ENCODE measurements at regions not wholly inside any gene's neighbourhood (a gene's known extent, or its start where the extent isn't known, plus 50 kb on each side); places are given as distances from the start of the nearest gene placed in this dataset.

- Histone ChIP-seq H3K36me3 (ENCODE audit: control insufficient read depth, insufficient read depth, low read length) (no peaks in the 10 kb centered on the region), H3K4me3 (ENCODE audit: low read depth, low read length) (no peak overlapping the region), H3K27me3 (ENCODE audit: control insufficient read depth, insufficient read depth, low read length) (no peaks in the 10 kb centered on the region)
- no peak for TF ChIP-seq CTCF (IDR thresholded peaks at IDR 0.05; ENCODE audit: insufficient read depth, low read length, severe bottlenecking)
- no peak for FAIRE-seq
- DNase-seq (ENCODE audit: low read depth) = no peak
Measured at GRCh38 chr6:66307490-66307889, 600.5 kb upstream of the EYS start.

GRCh38 chr6:66291905-66292304, 584.9 kb upstream of the EYS start:
- FAIRE-seq (no peak), DNase-seq (ENCODE audit: low read depth) (no peak)
- no peak overlapping the region for H3K4me3 ChIP-seq (ENCODE audit: low read depth, low read length)
- H3K36me3 ChIP-seq (ENCODE audit: control insufficient read depth, insufficient read depth, low read length) = no peaks in the 10 kb centered on the region
- no peaks in the 10 kb centered on the region for H3K27me3 ChIP-seq (ENCODE audit: control insufficient read depth, insufficient read depth, low read length)
- TF ChIP-seq CTCF (IDR thresholded peaks at IDR 0.05; ENCODE audit: insufficient read depth, low read length, severe bottlenecking) = no peak

GRCh38 chr6:66289889-66290288, 582.9 kb upstream of the EYS start:
- no peak for TF ChIP-seq CTCF (IDR thresholded peaks at IDR 0.05; ENCODE audit: insufficient read depth, low read length, severe bottlenecking)

GRCh38 chr6:66278115-66278514, 571.1 kb upstream of the EYS start:
- DNase-seq (ENCODE audit: low read depth) = no peak
- FAIRE-seq = no peak
- Histone ChIP-seq H3K4me3 (ENCODE audit: low read depth, low read length) (no peak overlapping the region), H3K36me3 (ENCODE audit: control insufficient read depth, insufficient read depth, low read length) (no peaks in the 10 kb centered on the region), H3K27me3 (ENCODE audit: control insufficient read depth, insufficient read depth, low read length) (no peaks in the 10 kb centered on the region)
- no peak for TF ChIP-seq CTCF (IDR thresholded peaks at IDR 0.05; ENCODE audit: insufficient read depth, low read length, severe bottlenecking)

More at GRCh38 chr6:66289889-66290288, 582.9 kb upstream of the EYS start:
- no peak overlapping the region for H3K4me3 ChIP-seq (ENCODE audit: low read depth, low read length)
- H3K36me3 ChIP-seq (ENCODE audit: control insufficient read depth, insufficient read depth, low read length) = no peaks in the 10 kb centered on the region
- FAIRE-seq (no peak), DNase-seq (ENCODE audit: low read depth) (no peak)
- H3K27me3 ChIP-seq (ENCODE audit: control insufficient read depth, insufficient read depth, low read length) = no peaks in the 10 kb centered on the region

GRCh38 chr6:66277400-66277799, 570.4 kb upstream of the EYS start:
- no peak for TF ChIP-seq CTCF (IDR thresholded peaks at IDR 0.05; ENCODE audit: insufficient read depth, low read length, severe bottlenecking)
- no peaks in the 10 kb centered on the region for H3K36me3 ChIP-seq (ENCODE audit: control insufficient read depth, insufficient read depth, low read length)
- no peaks in the 10 kb centered on the region for H3K27me3 ChIP-seq (ENCODE audit: control insufficient read depth, insufficient read depth, low read length)
- H3K4me3 ChIP-seq (ENCODE audit: low read depth, low read length) = no peak overlapping the region
- FAIRE-seq (no peak), DNase-seq (ENCODE audit: low read depth) (no peak)

GRCh38 chr6:66265737-66266136, 558.7 kb upstream of the EYS start:
- no peak for TF ChIP-seq CTCF (IDR thresholded peaks at IDR 0.05; ENCODE audit: insufficient read depth, low read length, severe bottlenecking)
- FAIRE-seq = no peak

More at GRCh38 chr6:66265737-66266136, 558.7 kb upstream of the EYS start:
- no peak overlapping the region for H3K4me3 ChIP-seq (ENCODE audit: low read depth, low read length)
- no peaks in the 10 kb centered on the region for H3K27me3 ChIP-seq (ENCODE audit: control insufficient read depth, insufficient read depth, low read length)
- DNase-seq (ENCODE audit: low read depth) = no peak
- H3K36me3 ChIP-seq (ENCODE audit: control insufficient read depth, insufficient read depth, low read length) = no peaks in the 10 kb centered on the region

Measured in bronchial epithelial cell (primary cell).